ENCODE measurements at regions not wholly inside any gene's neighbourhood (a gene's known extent, or its start where the extent isn't known, plus 50 kb on each side); places are given as distances from the start of the nearest gene placed in this dataset.
A peak's percentile ranks its signal among the peaks of the same experiment; 100 is the strongest.
"Not testable (repeated sequence)": the region's sequence is repeated elsewhere in the genome, so short reads cannot be mapped to it uniquely, and the experiment has no call there.

GRCh38 chr5:103693517-103693916, 130.9 kb upstream of the NUDT12 start:
- ATAC-seq = no peak
- 41% methylated on average over 2 of the region's 2 CpGs for WGBS
- H3K4me1 ChIP-seq (ENCODE audit: control insufficient read depth, insufficient read depth, low read length) = no peaks in the 10 kb centered on the region
- H3K9me3 ChIP-seq (ENCODE audit: control insufficient read depth, low read length) = no peaks in the 10 kb centered on the region
- no peaks in the 10 kb centered on the region for H3K27me3 ChIP-seq (ENCODE audit: control insufficient read depth, insufficient read depth)
- H3K27ac ChIP-seq (ENCODE audit: low read length) = no peak overlapping the region
- no peak overlapping the region for H3K4me3 ChIP-seq (ENCODE audit: low read length)
- intact Hi-C loops (cut with DNase I) = no loop called here
- DNase-seq = no peak

- intact Hi-C loops (cut with DNase I) = no loop called here
- Histone ChIP-seq H3K9me3 (ENCODE audit: control insufficient read depth, low read length) (no peaks in the 10 kb centered on the region), H3K4me1 (ENCODE audit: control insufficient read depth, insufficient read depth, low read length) (no peaks in the 10 kb centered on the region), H3K27ac (ENCODE audit: low read length) (no peak overlapping the region), H3K4me3 (ENCODE audit: low read length) (no peak overlapping the region), H3K27me3 (ENCODE audit: control insufficient read depth, insufficient read depth) (no peaks in the 10 kb centered on the region)
- WGBS = 68% methylated on average over 1 of the region's 1 CpG
- no peak for ATAC-seq
- DNase-seq = no peak
Measured at GRCh38 chr5:103690676-103691075, 128.1 kb upstream of the NUDT12 start.

GRCh38 chr5:103679873-103680272, 117.3 kb upstream of the NUDT12 start:
- Histone ChIP-seq H3K4me1 (ENCODE audit: control insufficient read depth, insufficient read depth, low read length) (no peaks in the 10 kb centered on the region), H3K9me3 (ENCODE audit: control insufficient read depth, low read length) (no peaks in the 10 kb centered on the region), H3K27me3 (ENCODE audit: control insufficient read depth, insufficient read depth) (no peaks in the 10 kb centered on the region), H3K27ac (ENCODE audit: low read length) (no peak overlapping the region), H3K4me3 (ENCODE audit: low read length) (no peak overlapping the region)
- DNase-seq (no peak), ATAC-seq (no peak)
- intact Hi-C loops (cut with DNase I) = no loop called here
- 51% methylated on average over 3 of the region's 3 CpGs for WGBS

- H3K27me3 ChIP-seq (ENCODE audit: control insufficient read depth, insufficient read depth); H3K27ac ChIP-seq (ENCODE audit: low read length); ATAC-seq; H3K4me1 ChIP-seq (ENCODE audit: control insufficient read depth, insufficient read depth, low read length); H3K4me3 ChIP-seq (ENCODE audit: low read length); intact Hi-C loops (cut with DNase I); H3K9me3 ChIP-seq (ENCODE audit: control insufficient read depth, low read length); DNase-seq: not testable (repeated sequence)
- WGBS = 85% methylated on average over 4 of the region's 5 CpGs
Measured at GRCh38 chr5:103676198-103676597, 113.6 kb upstream of the NUDT12 start.

- H3K4me1 ChIP-seq (ENCODE audit: control insufficient read depth, insufficient read depth, low read length) = peaks cover 2% of the 10 kb centered on the region
- 69% methylated on average over 3 of the region's 3 CpGs for WGBS
- no peaks in the 10 kb centered on the region for H3K27me3 ChIP-seq (ENCODE audit: control insufficient read depth, insufficient read depth)
- no peaks in the 10 kb centered on the region for H3K9me3 ChIP-seq (ENCODE audit: control insufficient read depth, low read length)
- ATAC-seq (no peak), DNase-seq (peak in 1 of 3 donors; percentile 35)
- intact Hi-C loops (cut with DNase I) = no loop called here
- H3K4me3 ChIP-seq (ENCODE audit: low read length) = no peak overlapping the region
- H3K27ac ChIP-seq (ENCODE audit: low read length) = no peak overlapping the region
Measured at GRCh38 chr5:103674739-103675138, 112.2 kb upstream of the NUDT12 start.

- no peak for DNase-seq
- WGBS = 77% methylated on average over 1 of the region's 1 CpG
- intact Hi-C loops (cut with DNase I) = no loop called here
Measured at GRCh38 chr5:103674251-103674650, 111.7 kb upstream of the NUDT12 start.

GRCh38 chr5:103669615-103670014, 107.0 kb upstream of the NUDT12 start:
- 91% methylated on average over 5 of the region's 5 CpGs for WGBS
- Histone ChIP-seq H3K4me1 (ENCODE audit: control insufficient read depth, insufficient read depth, low read length) (peaks cover under 1% of the 10 kb centered on the region), H3K4me3 (ENCODE audit: low read length) (no peak overlapping the region), H3K9me3 (ENCODE audit: control insufficient read depth, low read length) (no peaks in the 10 kb centered on the region), H3K27me3 (ENCODE audit: control insufficient read depth, insufficient read depth) (no peaks in the 10 kb centered on the region), H3K27ac (ENCODE audit: low read length) (no peak overlapping the region)
- no peak for DNase-seq
- intact Hi-C loops (cut with DNase I) = no loop called here
- ATAC-seq = no peak

More at GRCh38 chr5:103674251-103674650, 111.7 kb upstream of the NUDT12 start:
- no peak overlapping the region for H3K27ac ChIP-seq (ENCODE audit: low read length)
- H3K9me3 ChIP-seq (ENCODE audit: control insufficient read depth, low read length) = no peaks in the 10 kb centered on the region
- H3K4me3 ChIP-seq (ENCODE audit: low read length) = no peak overlapping the region
- H3K4me1 ChIP-seq (ENCODE audit: control insufficient read depth, insufficient read depth, low read length) = peaks cover 2% of the 10 kb centered on the region
- ATAC-seq = no peak
- H3K27me3 ChIP-seq (ENCODE audit: control insufficient read depth, insufficient read depth) = no peaks in the 10 kb centered on the region

GRCh38 chr5:103668281-103668680, 105.7 kb upstream of the NUDT12 start:
- WGBS = 69% methylated on average over 3 of the region's 3 CpGs
- DNase-seq (no peak), ATAC-seq (no peak)
- Histone ChIP-seq H3K27ac (ENCODE audit: low read length) (no peak overlapping the region), H3K9me3 (ENCODE audit: control insufficient read depth, low read length) (no peaks in the 10 kb centered on the region), H3K4me1 (ENCODE audit: control insufficient read depth, insufficient read depth, low read length) (no peaks in the 10 kb centered on the region), H3K4me3 (ENCODE audit: low read length) (no peak overlapping the region), H3K27me3 (ENCODE audit: control insufficient read depth, insufficient read depth) (no peaks in the 10 kb centered on the region)
- intact Hi-C loops (cut with DNase I) = no loop called here

- DNase-seq (no peak), ATAC-seq (no peak)
- Histone ChIP-seq H3K9me3 (ENCODE audit: control insufficient read depth, low read length) (no peaks in the 10 kb centered on the region), H3K4me1 (ENCODE audit: control insufficient read depth, insufficient read depth, low read length) (no peaks in the 10 kb centered on the region), H3K4me3 (ENCODE audit: low read length) (no peak overlapping the region), H3K27me3 (ENCODE audit: control insufficient read depth, insufficient read depth) (no peaks in the 10 kb centered on the region), H3K27ac (ENCODE audit: low read length) (no peak overlapping the region)
- 31% methylated on average over 3 of the region's 3 CpGs for WGBS
- intact Hi-C loops (cut with DNase I) = no loop called here
Measured at GRCh38 chr5:103667068-103667467, 104.5 kb upstream of the NUDT12 start.

GRCh38 chr5:103657301-103657700, 94.7 kb upstream of the NUDT12 start:
- no peak for ATAC-seq
- Histone ChIP-seq H3K4me1 (ENCODE audit: control insufficient read depth, insufficient read depth, low read length) (no peaks in the 10 kb centered on the region), H3K4me3 (ENCODE audit: low read length) (no peak overlapping the region), H3K9me3 (ENCODE audit: control insufficient read depth, low read length) (no peaks in the 10 kb centered on the region), H3K27me3 (ENCODE audit: control insufficient read depth, insufficient read depth) (no peaks in the 10 kb centered on the region), H3K27ac (ENCODE audit: low read length) (no peak overlapping the region)
- WGBS = 88% methylated on average over 3 of the region's 3 CpGs
- DNase-seq = no peak
- intact Hi-C loops (cut with DNase I) = no loop called here

GRCh38 chr5:103648086-103648485, 85.5 kb upstream of the NUDT12 start:
- 90% methylated on average over 2 of the region's 2 CpGs for WGBS
- intact Hi-C loops (cut with DNase I) = no loop called here
- ATAC-seq = no peak

More at GRCh38 chr5:103648086-103648485, 85.5 kb upstream of the NUDT12 start:
- Histone ChIP-seq H3K4me1 (ENCODE audit: control insufficient read depth, insufficient read depth, low read length) (no peaks in the 10 kb centered on the region), H3K9me3 (ENCODE audit: control insufficient read depth, low read length) (no peaks in the 10 kb centered on the region), H3K27ac (ENCODE audit: low read length) (no peak overlapping the region), H3K27me3 (ENCODE audit: control insufficient read depth, insufficient read depth) (no peaks in the 10 kb centered on the region), H3K4me3 (ENCODE audit: low read length) (no peak overlapping the region)
- DNase-seq = no peak

Measured in right cardiac atrium (tissue), 5 donors.